ENCODE measurements at regions not wholly inside any gene's neighbourhood (a gene's known extent, or its start where the extent isn't known, plus 50 kb on each side); places are given as distances from the start of the nearest gene placed in this dataset.

- no peak for DNase-seq
Measured at GRCh38 chr11:91209751-91210150, 986.9 kb upstream of the CHORDC1 start.

GRCh38 chr11:91209306-91209705, 986.5 kb upstream of the CHORDC1 start:
- DNase-seq, result no peak

GRCh38 chr11:91199866-91200265, 977.0 kb upstream of the CHORDC1 start:
- DNase-seq, result no peak

GRCh38 chr11:91194546-91194945, 971.7 kb upstream of the CHORDC1 start:
- no peak for DNase-seq

- no peak for DNase-seq
Measured at GRCh38 chr11:91188484-91188883, 965.6 kb upstream of the CHORDC1 start.

- no peak for DNase-seq
Measured at GRCh38 chr11:91187314-91187713, 964.5 kb upstream of the CHORDC1 start.

GRCh38 chr11:91178366-91178765, 955.5 kb upstream of the CHORDC1 start:
- DNase-seq, result no peak

- no peak for DNase-seq
Measured at GRCh38 chr11:91174734-91175133, 951.9 kb upstream of the CHORDC1 start.

- DNase-seq, result no peak
Measured at GRCh38 chr11:91174193-91174592, 951.3 kb upstream of the CHORDC1 start.

- no peak for DNase-seq
Measured at GRCh38 chr11:91173701-91174100, 950.9 kb upstream of the CHORDC1 start.

GRCh38 chr11:91170711-91171110, 947.9 kb upstream of the CHORDC1 start:
- DNase-seq, result no peak

- no peak for DNase-seq
Measured at GRCh38 chr11:91164452-91164822, 941.6 kb upstream of the CHORDC1 start.

GRCh38 chr11:91163619-91164451, 941.0 kb upstream of the CHORDC1 start:
- no peak for DNase-seq

- no peak for DNase-seq
Measured at GRCh38 chr11:91160661-91161060, 937.8 kb upstream of the CHORDC1 start.

GRCh38 chr11:91158891-91159537, 936.2 kb upstream of the CHORDC1 start:
- no peak for DNase-seq

- DNase-seq, result no peak
Measured at GRCh38 chr11:91158297-91158696, 935.4 kb upstream of the CHORDC1 start.

GRCh38 chr11:91156041-91156440, 933.2 kb upstream of the CHORDC1 start:
- DNase-seq, result no peak

- no peak for DNase-seq
Measured at GRCh38 chr11:91147885-91148284, 925.0 kb upstream of the CHORDC1 start.

GRCh38 chr11:91141655-91142054, 918.8 kb upstream of the CHORDC1 start:
- no peak for DNase-seq

GRCh38 chr11:91136631-91137030, 913.8 kb upstream of the CHORDC1 start:
- DNase-seq, result no peak

- no peak for DNase-seq
Measured at GRCh38 chr11:91133361-91133760, 910.5 kb upstream of the CHORDC1 start.

- no peak for DNase-seq
Measured at GRCh38 chr11:91129596-91129995, 906.7 kb upstream of the CHORDC1 start.

- no peak for DNase-seq
Measured at GRCh38 chr11:91124363-91124762, 901.5 kb upstream of the CHORDC1 start.

GRCh38 chr11:91115116-91115515, 892.3 kb upstream of the CHORDC1 start:
- no peak for DNase-seq

GRCh38 chr11:91104237-91104636, 881.4 kb upstream of the CHORDC1 start:
- DNase-seq, result no peak
